ENCODE measurements at regions not wholly inside any gene's neighbourhood (a gene's known extent, or its start where the extent isn't known, plus 50 kb on each side); places are given as distances from the start of the nearest gene placed in this dataset.

- in situ Hi-C loops (cut with MboI; ENCODE audit: low pct_unique_long_range_greater_than_20kb in 2 of 9, low sequenced_read_pairs in 9 of 9, unreplicated experiment in 9 of 9), result no loop called here
- ATAC-seq (replicated peaks in 6 of 8), result no peak
- H3K27ac ChIP-seq, result no peak overlapping the region
These were observed 281.8 kb upstream of the ARRDC4 start for GRCh38 chr15:97678656-97679055.

DNA sequence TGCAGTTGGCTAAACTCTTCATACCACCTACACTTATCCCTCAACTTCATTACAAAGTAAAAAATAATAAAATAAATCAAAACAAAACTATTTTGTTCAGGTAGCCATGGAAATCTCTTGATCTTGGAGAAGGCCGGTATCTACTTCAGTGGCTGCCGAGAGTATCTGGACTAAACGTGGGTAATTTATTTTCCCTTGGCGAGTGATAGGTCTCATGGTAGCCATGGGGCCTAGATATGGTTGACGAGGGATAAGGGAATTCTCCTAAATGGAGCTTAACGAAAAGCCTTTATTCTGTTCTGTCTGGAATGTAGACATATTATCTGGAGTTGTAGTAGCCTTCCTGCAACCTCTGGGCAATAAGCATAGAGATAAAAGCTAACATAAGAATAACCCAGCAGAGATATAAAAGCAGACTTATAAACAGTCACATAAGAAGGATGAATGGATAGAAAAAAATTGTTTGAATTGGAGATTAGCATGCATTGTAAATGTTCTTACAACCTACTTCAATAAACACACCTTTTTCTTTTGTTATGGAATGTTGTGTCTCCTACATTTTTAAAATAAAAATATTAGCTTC, 281.3 kb upstream of the ARRDC4 start:
- H3K4me3 ChIP-seq, result no peak overlapping the region
- in situ Hi-C loops (cut with MboI; ENCODE audit: low pct_unique_long_range_greater_than_20kb in 2 of 9, low sequenced_read_pairs in 9 of 9, unreplicated experiment in 9 of 9), result no loop called here
- no peak overlapping the region for H3K27ac ChIP-seq
- WGBS, 10 experiments, result 22 to 100% (median 63%) methylated on average over 3 to 6 of the region's 6 CpGs; no CpG with 5 or more reads in 1 of the 10 experiments
- no peaks in the 10 kb centered on the region for H3K4me1 ChIP-seq (replicated peaks in 1 of 2)
- no peak for ATAC-seq (replicated peaks in 6 of 8)

More at GRCh38 chr15:97678656-97679055, 281.8 kb upstream of the ARRDC4 start:
- Histone ChIP-seq H3K4me3 (no peak overlapping the region), H3K4me1 (replicated peaks in 1 of 2) (no peaks in the 10 kb centered on the region)
- 0 to 100% (median 68%) methylated on average over 1 to 2 of the region's 2 CpGs; no CpG with 5 or more reads in 2 of the 10 experiments for WGBS, 10 experiments

GRCh38 chr15:97680606-97681220, 279.8 kb upstream of the ARRDC4 start:
- Histone ChIP-seq H3K4me3 (no peak overlapping the region), H3K27ac (no peak overlapping the region), H3K4me1 (replicated peaks in 1 of 2) (no peaks in the 10 kb centered on the region)
- ATAC-seq (replicated peaks in 6 of 8), result no peak
- 0 to 100% (median 68%) methylated on average over 1 to 5 of the region's 5 CpGs; no CpG with 5 or more reads in 2 of the 10 experiments for WGBS, 10 experiments
- in situ Hi-C loops (cut with MboI; ENCODE audit: low pct_unique_long_range_greater_than_20kb in 2 of 9, low sequenced_read_pairs in 9 of 9, unreplicated experiment in 9 of 9), result no loop called here

- in situ Hi-C loops (cut with MboI; ENCODE audit: low pct_unique_long_range_greater_than_20kb in 2 of 9, low sequenced_read_pairs in 9 of 9, unreplicated experiment in 9 of 9), result no loop called here
These were observed 276.7 kb upstream of the ARRDC4 start for GRCh38 chr15:97683831-97684230.

GRCh38 chr15:97684249-97684648, 276.3 kb upstream of the ARRDC4 start:
- Histone ChIP-seq H3K27ac (no peak overlapping the region), H3K4me1 (replicated peaks in 1 of 2) (no peaks in the 10 kb centered on the region), H3K4me3 (no peak overlapping the region)
- 0 to 79% (median 66%) methylated on average over 2 to 4 of the region's 6 CpGs; no CpG with 5 or more reads in 2 of the 10 experiments for WGBS, 10 experiments
- ATAC-seq (replicated peaks in 6 of 8), result no peak
- in situ Hi-C loops (cut with MboI; ENCODE audit: low pct_unique_long_range_greater_than_20kb in 2 of 9, low sequenced_read_pairs in 9 of 9, unreplicated experiment in 9 of 9), result no loop called here

More at GRCh38 chr15:97683831-97684230, 276.7 kb upstream of the ARRDC4 start:
- Histone ChIP-seq H3K4me1 (replicated peaks in 1 of 2) (no peaks in the 10 kb centered on the region), H3K27ac (no peak overlapping the region), H3K4me3 (no peak overlapping the region)
- 0 to 100% (median 44%) methylated on average over 1 to 3 of the region's 3 CpGs; no CpG with 5 or more reads in 2 of the 10 experiments for WGBS, 10 experiments
- ATAC-seq (replicated peaks in 6 of 8), result no peak

GRCh38 chr15:97686324-97686723, 274.2 kb upstream of the ARRDC4 start:
- no peak overlapping the region for H3K27ac ChIP-seq
- H3K4me3 ChIP-seq, result no peak overlapping the region
- no peak for ATAC-seq (replicated peaks in 6 of 8)
- H3K4me1 ChIP-seq (replicated peaks in 1 of 2), result no peaks in the 10 kb centered on the region
- WGBS, 10 experiments, result 0 to 100% (median 58%) methylated on average over 1 to 2 of the region's 2 CpGs; no CpG with 5 or more reads in 1 of the 10 experiments
- in situ Hi-C loops (cut with MboI; ENCODE audit: low pct_unique_long_range_greater_than_20kb in 2 of 9, low sequenced_read_pairs in 9 of 9, unreplicated experiment in 9 of 9), result no loop called here

- Histone ChIP-seq H3K4me3 (no peak overlapping the region), H3K4me1 (replicated peaks in 1 of 2) (peaks cover 5% of the 10 kb centered on the region in 2 donors), H3K27ac (no peak overlapping the region)
- peak in 2 of 8 experiments; percentile 56 to 59 for ATAC-seq (replicated peaks in 6 of 8)
- in situ Hi-C loops (cut with MboI; ENCODE audit: low pct_unique_long_range_greater_than_20kb in 2 of 9, low sequenced_read_pairs in 9 of 9, unreplicated experiment in 9 of 9), result no loop called here
These were observed 272.8 kb upstream of the ARRDC4 start for GRCh38 chr15:97687654-97688053.

DNA sequence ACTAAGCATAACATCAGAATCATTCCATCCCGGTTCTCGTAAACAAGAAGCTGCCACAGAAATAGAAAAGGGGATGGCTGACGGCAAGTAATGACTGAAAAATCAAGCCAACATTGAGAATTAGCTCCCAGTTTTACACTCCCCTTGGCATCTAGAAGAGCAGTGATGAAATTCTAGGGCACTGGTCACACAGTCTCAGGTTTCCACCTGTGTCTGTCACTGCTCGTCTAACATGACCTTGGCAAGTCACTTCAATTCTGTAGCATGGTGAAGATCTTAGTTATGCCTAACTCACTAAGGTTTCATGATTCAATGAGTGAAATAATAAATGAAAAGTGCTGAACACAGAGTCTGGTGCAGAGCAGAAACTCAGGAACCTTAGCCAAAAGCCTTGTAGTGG, 272.3 kb upstream of the ARRDC4 start:
- in situ Hi-C loops (cut with MboI; ENCODE audit: low pct_unique_long_range_greater_than_20kb in 2 of 9, low sequenced_read_pairs in 9 of 9, unreplicated experiment in 9 of 9), result no loop called here
- Histone ChIP-seq H3K4me1 (replicated peaks in 1 of 2) (peaks cover 5 to 10% of the 10 kb centered on the region in 2 donors), H3K27ac (no peak overlapping the region), H3K4me3 (no peak overlapping the region)
- WGBS, 10 experiments, result 0 to 100% (median 84%) methylated on average over 1 to 4 of the region's 4 CpGs; no CpG with 5 or more reads in 2 of the 10 experiments
- no peak for ATAC-seq (replicated peaks in 6 of 8)

- Histone ChIP-seq H3K27ac (no peak overlapping the region), H3K4me3 (no peak overlapping the region), H3K4me1 (replicated peaks in 1 of 2) (peaks cover 5 to 16% of the 10 kb centered on the region in 2 donors)
- 0 to 90% (median 76%) methylated on average over 1 to 4 of the region's 4 CpGs; no CpG with 5 or more reads in 1 of the 10 experiments for WGBS, 10 experiments
- in situ Hi-C loops (cut with MboI; ENCODE audit: low pct_unique_long_range_greater_than_20kb in 2 of 9, low sequenced_read_pairs in 9 of 9, unreplicated experiment in 9 of 9), result no loop called here
- ATAC-seq (replicated peaks in 6 of 8), result no peak
These were observed 271.6 kb upstream of the ARRDC4 start for GRCh38 chr15:97688886-97689285.

GRCh38 chr15:97691078-97691477, 269.4 kb upstream of the ARRDC4 start:
- 0 to 100% (median 67%) methylated on average over 1 to 3 of the region's 3 CpGs for WGBS, 10 experiments
- Histone ChIP-seq H3K27ac (no peak overlapping the region), H3K4me1 (replicated peaks in 1 of 2) (peaks cover 5 to 16% of the 10 kb centered on the region in 2 donors), H3K4me3 (no peak overlapping the region)
- ATAC-seq (replicated peaks in 6 of 8), result peak in 1 of 8 experiments; percentile 60
- in situ Hi-C loops (cut with MboI; ENCODE audit: low pct_unique_long_range_greater_than_20kb in 2 of 9, low sequenced_read_pairs in 9 of 9, unreplicated experiment in 9 of 9), result no loop called here

DNA sequence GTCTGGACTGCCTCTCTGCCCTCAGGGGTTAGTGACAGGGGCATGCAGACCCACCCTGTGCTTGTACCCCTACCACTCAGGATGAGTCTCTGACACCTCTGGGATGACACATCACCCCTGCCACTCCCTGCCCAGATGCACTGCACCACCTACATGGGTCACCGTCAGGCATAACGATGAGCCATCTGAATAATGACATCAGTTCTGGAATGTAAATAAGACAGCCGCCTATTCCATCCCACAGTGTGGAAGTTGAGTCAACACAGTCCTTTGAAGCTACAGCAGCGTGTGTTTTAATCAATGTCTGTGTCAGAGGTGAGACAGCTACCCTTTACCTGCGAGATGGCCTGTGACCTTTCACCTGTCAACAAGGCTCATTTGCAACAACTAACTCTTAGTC, 268.7 kb upstream of the ARRDC4 start:
- 0 to 83% (median 71%) methylated on average over 1 to 5 of the region's 5 CpGs; no CpG with 5 or more reads in 2 of the 10 experiments for WGBS, 10 experiments
- peaks cover 5 to 16% of the 10 kb centered on the region in 2 donors for H3K4me1 ChIP-seq (replicated peaks in 1 of 2)
- no peak overlapping the region for H3K27ac ChIP-seq
- no peak overlapping the region for H3K4me3 ChIP-seq
- in situ Hi-C loops (cut with MboI; ENCODE audit: low pct_unique_long_range_greater_than_20kb in 2 of 9, low sequenced_read_pairs in 9 of 9, unreplicated experiment in 9 of 9), result no loop called here
- peak in 7 of 8 experiments; percentile 40 to 91 (median 59) for ATAC-seq (replicated peaks in 6 of 8)

DNA sequence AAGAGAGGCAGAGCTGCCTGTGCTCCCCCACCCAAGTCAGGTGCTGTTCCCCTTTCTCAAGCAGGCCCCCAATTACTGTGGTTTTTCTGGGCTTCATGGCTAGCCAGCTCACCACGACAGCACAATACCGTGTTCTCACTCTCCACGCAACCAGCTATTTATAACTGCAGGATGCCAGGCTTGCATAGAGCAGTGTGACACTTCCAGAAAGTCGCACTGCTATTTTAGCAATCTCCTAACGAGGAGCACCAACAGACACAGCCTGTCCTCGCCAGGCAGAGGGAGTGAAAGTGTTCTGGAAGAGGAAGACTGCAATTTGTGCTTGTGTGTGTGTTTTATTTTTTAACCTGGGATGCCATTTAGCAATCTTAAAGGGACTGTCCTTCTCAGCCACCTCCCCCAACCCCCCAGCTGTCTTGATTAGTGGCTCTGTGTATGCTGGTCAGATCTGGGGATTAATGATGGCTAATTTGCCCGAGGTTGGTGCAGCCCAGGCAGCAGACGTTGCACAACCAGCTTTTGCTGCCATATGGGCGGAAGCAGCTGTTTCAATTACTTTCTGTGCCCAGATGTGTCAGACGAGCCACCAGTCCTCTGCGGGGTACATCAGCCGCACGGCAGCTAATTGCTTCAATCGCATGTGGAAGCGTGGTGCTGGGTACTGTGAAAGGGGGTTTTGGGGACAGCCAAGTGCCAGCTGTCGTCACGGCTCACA, 268.0 kb upstream of the ARRDC4 start:
- WGBS, 10 experiments, result 29 to 90% (median 84%) methylated on average over 2 to 9 of the region's 17 CpGs; no CpG with 5 or more reads in 5 of the 10 experiments
- in situ Hi-C loops (cut with MboI; ENCODE audit: low pct_unique_long_range_greater_than_20kb in 2 of 9, low sequenced_read_pairs in 9 of 9, unreplicated experiment in 9 of 9), result no loop called here
- Histone ChIP-seq H3K27ac (no peak overlapping the region), H3K4me3 (no peak overlapping the region), H3K4me1 (replicated peaks in 1 of 2) (peaks cover 5 to 16% of the 10 kb centered on the region in 2 donors)
- peak in 5 of 8 experiments; percentile 44 to 68 (median 58) for ATAC-seq (replicated peaks in 6 of 8)

GRCh38 chr15:97694456-97694855, 266.0 kb upstream of the ARRDC4 start:
- H3K27ac ChIP-seq, result no peak overlapping the region
- in situ Hi-C loops (cut with MboI; ENCODE audit: low pct_unique_long_range_greater_than_20kb in 2 of 9, low sequenced_read_pairs in 9 of 9, unreplicated experiment in 9 of 9), result no loop called here
- 0 to 100% (median 87%) methylated on average over 1 to 6 of the region's 7 CpGs; no CpG with 5 or more reads in 1 of the 10 experiments for WGBS, 10 experiments

More at GRCh38 chr15:97694456-97694855, 266.0 kb upstream of the ARRDC4 start:
- peaks cover 5 to 16% of the 10 kb centered on the region in 2 donors for H3K4me1 ChIP-seq (replicated peaks in 1 of 2)
- no peak overlapping the region for H3K4me3 ChIP-seq
- ATAC-seq (replicated peaks in 6 of 8), result no peak

Measured in motor neuron (in vitro differentiated cells).